ENCODE measurements at regions not wholly inside any gene's neighbourhood (a gene's known extent, or its start where the extent isn't known, plus 50 kb on each side); places are given as distances from the start of the nearest gene placed in this dataset.

- TF ChIP-seq POLR2A (IDR thresholded peaks at IDR 0.05), result no peak
- TF ChIP-seq CTCF (IDR thresholded peaks at IDR 0.05), result no peak
Observed at GRCh38 chr15:70505936-70506912, 257.1 kb downstream of the UACA start.
